Left renal cortex interstitium (tissue), 4 donors: ENCODE measurements at regions not wholly inside any gene's neighbourhood (a gene's known extent, or its start where the extent isn't known, plus 50 kb on each side); places are given as distances from the start of the nearest gene placed in this dataset.

Experiments
- DNase-seq, 4 donors: peaks; one replicate each; pipeline ENCODE4 v3.0.0-alpha.2; 2013; ENCODE audit warnings: low read depth in 4 of 4, low spot score in 2 of 4, missing footprints in 1 of 4

- DNase-seq = no peak
Observed at GRCh38 chr11:112874980-112875379, 86.2 kb upstream of the NCAM1 start.

- no peak for DNase-seq
Observed at GRCh38 chr11:112877581-112877980, 83.6 kb upstream of the NCAM1 start.

- DNase-seq = no peak
Observed at GRCh38 chr11:112878033-112878601, 83.1 kb upstream of the NCAM1 start.

GRCh38 chr11:112880495-112880894 lies 80.7 kb upstream of the NCAM1 start:
- DNase-seq = no peak

GRCh38 chr11:112881461-112881860 lies 79.8 kb upstream of the NCAM1 start:
- DNase-seq = peak in 3 of 4 donors; percentile 55 to 82 (median 73)

GRCh38 chr11:112882494-112883381 lies 78.5 kb upstream of the NCAM1 start:
- DNase-seq = no peak

- no peak for DNase-seq
Observed at GRCh38 chr11:112884012-112884767, 77.0 kb upstream of the NCAM1 start.

- DNase-seq = no peak
Observed at GRCh38 chr11:112885744-112886433, 75.3 kb upstream of the NCAM1 start.

GRCh38 chr11:112886434-112887370 lies 74.5 kb upstream of the NCAM1 start:
- DNase-seq = no peak

GRCh38 chr11:112889446-112889845 lies 71.8 kb upstream of the NCAM1 start:
- no peak for DNase-seq

GRCh38 chr11:112899235-112900006 lies 61.8 kb upstream of the NCAM1 start:
- no peak for DNase-seq

- DNase-seq = no peak
Observed at GRCh38 chr11:112901924-112902323, 59.3 kb upstream of the NCAM1 start.

GRCh38 chr11:112902361-112903011 lies 58.7 kb upstream of the NCAM1 start:
- no peak for DNase-seq

- DNase-seq = no peak
Observed at GRCh38 chr11:112903340-112903739, 57.9 kb upstream of the NCAM1 start.

GRCh38 chr11:112911124-112911523 lies 50.1 kb upstream of the NCAM1 start:
- DNase-seq = no peak
